ENCODE measurements at regions not wholly inside any gene's neighbourhood (a gene's known extent, or its start where the extent isn't known, plus 50 kb on each side); places are given as distances from the start of the nearest gene placed in this dataset.
"Not testable (repeated sequence)": the region's sequence is repeated elsewhere in the genome, so short reads cannot be mapped to it uniquely, and the experiment has no call there.

DNA sequence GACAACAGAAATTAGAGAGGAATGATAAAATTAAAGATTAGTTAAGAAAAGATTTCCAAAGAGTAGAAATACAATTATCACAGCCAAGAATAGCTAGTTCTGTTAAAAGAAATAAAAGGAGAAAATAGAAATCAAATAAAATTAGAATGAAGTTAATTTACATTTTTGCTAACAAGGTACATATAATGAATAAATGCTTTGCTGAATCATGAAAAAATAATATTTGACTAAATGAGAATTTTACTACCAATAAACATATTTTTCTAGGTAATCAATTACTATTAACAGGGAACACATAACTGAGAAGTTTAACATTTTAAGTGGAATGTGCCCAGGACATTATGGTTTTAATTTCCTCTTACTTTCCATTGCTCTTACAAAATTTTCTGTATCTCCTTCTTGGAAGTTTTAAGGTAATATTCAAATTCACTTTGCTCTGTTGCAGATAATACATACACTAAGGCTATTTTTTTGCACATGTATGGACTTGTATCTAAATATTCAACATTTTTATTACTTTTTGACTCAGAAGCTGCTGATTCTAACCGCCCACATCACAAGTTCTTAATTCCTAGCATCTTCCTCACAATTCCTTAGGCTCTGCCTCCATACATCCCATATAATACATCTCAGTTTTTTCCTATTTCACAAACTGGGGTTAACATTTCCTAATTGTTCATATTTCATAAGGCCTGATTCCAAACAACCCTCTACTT is 870.7 kb upstream of the INTU start:
- no peak for DNase-seq

DNA sequence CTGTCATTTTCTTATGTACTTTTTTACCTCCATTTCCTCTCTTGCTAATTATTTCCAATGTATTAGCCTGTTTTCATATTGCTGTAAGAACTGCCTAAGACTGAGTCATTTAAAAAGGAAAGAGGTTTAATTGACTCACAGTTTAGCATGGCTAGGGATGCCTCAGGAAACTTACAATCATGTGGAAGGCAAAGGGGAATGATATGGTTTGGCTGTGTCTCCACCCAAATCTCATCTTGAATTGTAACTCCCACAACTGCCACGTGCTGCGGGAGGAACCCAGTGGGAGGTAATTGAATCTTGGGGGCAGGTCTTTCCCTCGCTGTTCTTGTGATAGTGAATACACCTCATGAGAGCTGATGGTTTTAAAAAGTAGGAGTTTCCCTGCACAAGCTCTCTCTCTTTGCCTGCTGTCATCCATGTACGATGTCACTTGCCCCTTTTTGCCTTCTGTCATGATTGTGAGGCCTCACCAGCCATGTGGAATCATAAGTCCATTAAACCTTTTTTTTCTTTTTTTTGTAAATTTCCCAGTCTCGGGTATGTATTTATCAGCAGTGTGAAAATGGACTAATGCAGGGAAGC is 870.0 kb upstream of the INTU start:
- no peak for DNase-seq

DNA sequence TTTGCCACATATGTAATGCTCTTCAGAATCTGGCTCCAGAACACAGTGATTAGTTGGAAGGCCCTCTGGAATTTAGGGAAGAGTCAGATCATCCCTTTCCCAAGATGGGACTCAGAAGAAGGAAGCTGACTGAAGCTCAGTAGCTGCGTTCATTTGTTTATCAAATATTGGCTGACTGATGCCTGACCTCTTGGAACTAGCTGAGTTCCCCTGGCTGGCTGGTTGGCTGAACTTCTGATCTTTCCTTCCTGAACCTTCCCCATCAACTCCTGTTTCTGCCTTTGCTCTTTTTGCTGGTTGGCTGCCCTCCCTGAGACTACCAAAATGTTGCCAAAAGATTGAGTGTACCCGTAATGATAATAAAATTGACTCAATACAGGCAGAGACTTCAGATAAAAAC is 866.5 kb upstream of the INTU start:
- no peak for DNase-seq

DNA sequence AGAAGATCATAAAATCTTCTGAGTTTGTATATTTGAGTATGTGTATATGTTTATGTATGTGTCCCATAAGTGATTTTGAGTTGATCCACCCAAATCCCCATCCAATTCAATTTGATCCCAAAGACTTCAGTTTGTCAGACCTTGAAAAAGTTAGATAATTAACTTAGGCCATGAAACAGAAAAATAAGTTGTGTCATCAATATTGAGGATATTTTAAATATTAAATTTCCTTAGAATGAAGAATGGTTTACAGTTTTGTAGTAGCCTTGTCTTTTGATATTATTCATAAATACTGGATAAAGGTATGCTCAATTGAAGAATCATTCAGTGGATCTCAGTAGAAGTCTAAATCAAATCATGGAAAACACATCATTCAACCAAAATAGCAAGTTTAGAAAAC is 864.4 kb upstream of the INTU start:
- DNase-seq = no peak

DNA sequence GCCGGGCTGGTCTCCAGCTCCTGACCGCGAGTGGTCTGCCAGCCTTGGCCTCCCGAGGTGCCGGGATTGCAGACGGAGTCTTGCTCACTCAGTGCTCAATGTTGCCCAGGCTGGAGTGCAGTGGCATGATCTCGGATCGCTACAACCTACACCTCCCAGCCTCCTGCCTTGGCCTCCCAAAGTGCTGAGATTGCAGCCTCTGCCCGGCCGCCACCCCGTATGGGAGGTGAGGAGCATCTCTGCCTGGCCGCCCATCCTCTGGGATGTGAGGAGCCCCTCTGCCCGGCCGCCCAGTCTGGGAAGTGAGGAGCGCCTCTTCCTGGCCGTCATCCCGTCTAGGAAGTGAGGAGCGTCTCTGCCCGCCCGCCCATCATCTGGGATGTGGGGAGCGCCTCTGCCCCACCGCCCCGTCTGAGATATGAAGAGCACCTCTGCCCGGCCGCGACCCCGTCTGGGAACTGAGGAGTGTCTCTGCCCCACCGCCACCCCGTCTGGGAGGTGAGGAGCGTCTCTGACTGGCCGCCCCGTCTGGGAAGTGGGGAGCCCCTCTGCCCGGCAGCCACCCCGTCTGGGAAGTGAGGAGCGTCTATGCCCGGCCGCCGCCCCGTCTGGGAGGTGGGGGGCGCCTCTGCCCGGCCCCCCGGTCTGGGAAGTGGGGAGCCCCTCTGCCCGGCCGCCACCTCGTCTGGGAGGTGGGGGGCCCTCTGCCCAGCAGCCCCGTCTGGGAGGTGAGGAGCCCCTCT is 861.8 kb upstream of the INTU start:
- not testable (repeated sequence) for DNase-seq

DNA sequence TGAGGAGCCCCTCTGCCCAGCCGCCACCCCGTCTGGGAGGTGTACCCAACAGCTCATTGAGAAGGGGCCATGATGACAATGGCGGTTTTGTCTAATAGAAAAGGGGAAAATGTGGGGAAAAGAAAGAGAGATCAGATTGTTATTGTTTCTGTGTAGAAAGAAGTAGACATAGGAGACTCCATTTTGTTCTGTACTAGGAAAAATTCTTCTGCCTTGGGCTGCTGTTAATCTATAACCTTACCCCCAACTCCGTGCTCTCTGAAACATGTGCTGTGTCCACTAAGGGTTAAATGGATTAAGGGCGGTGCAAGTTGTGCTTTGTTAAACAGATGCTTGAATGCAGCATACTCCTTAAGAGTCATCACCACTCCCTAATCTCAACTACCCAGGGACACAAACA is 861.1 kb upstream of the INTU start:
- not testable (repeated sequence) for DNase-seq

DNA sequence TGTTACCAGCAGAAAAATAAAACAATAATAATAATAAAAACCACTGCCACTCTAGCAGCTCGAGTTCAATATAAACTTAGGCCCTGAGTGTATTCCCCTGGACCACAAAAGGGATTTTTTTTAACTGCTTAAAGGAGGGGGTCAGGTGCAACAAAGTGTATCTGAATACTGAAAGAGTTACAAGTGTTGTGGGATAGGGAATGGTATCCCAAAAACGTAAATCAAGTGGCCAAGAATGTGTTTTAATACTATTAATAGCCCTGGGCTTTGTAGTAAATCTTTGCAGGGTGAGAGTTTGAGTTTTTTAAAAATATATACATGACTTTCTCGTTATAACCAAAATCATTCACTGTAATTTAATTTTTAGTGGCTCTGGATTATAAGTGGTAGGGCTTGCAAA is 860.1 kb upstream of the INTU start:
- DNase-seq = no peak

DNA sequence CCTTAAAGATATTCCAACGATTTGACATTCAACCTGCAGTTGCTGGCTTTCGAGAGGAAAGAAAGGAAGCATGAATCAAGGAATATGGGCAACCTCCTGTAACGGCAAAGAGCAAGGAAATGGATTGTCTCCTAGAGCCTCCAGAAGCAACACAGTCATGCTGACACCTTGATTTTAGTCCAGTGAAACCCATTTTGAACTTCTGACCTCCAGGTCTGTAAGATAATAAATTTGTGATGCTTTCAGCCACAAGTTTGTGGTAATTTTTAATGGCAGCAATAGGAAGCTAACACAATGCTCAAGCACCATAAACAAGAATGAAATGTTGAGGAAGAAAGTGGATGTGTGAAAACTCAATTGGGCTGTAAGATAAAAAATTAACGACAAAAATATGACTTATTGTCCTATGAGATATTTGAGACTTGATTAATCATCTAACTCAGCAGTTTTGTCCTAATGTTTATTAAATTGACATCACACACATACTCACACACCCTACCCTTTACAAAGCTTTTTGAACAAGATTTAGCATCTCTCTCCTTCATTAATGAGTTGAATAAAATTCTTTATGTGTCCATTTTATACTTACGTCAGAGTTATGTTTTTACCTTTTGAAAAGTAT is 857.2 kb upstream of the INTU start:
- no peak for DNase-seq

DNA sequence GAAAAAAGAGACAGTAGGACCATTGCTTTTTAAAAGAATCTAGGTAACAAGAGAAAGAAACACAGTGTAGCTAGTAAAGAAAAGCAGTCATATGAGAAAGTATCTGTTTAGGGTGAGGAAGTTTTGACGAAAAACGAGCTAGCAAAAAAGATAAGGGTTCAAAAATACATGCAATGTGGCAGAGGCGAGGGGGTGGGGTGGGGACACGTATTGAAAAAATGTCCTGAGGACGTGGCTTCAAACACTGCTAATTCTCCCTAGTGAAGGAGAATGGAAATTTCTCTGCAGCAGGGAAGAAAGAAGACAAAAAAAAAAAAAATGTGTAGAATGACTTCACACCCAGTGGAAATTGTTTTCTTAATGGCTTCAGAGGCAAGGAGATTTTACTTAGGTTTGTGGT is 856.4 kb upstream of the INTU start:
- no peak for DNase-seq

DNA sequence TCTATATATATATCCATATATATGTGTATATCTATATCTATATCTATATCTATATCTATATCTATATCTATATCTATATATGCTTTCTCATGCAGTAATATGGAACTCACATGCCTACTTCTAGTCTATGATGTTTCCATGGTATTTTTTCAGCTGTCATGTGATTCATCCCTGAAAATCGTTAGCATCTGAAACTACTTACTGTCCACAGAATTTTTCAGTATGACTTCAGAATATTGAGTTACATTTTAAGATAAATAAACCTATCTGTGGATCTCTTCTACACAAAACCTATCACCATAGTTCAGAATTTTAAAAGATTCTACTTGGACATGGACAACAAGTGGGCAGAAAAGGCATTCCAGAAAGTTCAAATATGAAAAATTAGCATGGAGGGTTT is 855.1 kb upstream of the INTU start:
- no peak for DNase-seq

DNA sequence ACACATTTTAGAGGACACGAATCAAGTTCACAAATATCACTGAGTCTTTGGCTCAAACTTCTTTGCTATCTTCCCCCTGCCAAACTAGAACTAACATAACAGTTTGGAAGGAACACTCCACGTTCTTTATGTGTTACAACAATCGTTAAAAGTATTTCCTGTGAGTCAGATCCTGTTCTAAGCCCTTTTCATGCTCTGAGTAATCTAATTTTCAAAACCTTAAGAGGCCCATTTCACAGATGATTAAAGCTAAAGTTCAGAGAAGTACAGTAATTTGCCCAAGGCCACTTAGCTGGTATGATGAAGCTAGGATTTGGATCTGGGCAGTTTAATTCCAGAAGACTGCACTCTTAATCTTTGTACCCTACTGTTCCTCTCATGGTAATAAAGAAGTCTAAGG is 854.4 kb upstream of the INTU start:
- DNase-seq = no peak

DNA sequence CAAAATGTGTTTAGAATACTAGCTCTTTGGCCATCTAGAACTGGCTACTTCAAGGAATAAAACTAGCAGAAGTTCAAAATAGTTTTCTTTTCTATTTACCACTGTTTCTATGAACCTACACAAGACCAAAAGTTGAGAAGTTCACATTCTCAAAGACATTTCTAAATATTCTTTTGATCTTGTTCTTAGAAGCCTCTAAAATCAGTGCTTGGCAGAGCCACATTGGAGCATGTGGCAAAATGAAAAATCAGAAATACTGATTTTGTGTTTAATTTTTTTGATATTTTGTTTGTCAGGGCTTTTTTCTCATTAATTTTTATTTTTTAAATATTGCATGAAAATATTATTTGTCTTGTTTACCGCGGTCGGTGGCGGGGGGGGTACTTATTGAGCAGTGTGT is 853.8 kb upstream of the INTU start:
- no peak for DNase-seq

DNA sequence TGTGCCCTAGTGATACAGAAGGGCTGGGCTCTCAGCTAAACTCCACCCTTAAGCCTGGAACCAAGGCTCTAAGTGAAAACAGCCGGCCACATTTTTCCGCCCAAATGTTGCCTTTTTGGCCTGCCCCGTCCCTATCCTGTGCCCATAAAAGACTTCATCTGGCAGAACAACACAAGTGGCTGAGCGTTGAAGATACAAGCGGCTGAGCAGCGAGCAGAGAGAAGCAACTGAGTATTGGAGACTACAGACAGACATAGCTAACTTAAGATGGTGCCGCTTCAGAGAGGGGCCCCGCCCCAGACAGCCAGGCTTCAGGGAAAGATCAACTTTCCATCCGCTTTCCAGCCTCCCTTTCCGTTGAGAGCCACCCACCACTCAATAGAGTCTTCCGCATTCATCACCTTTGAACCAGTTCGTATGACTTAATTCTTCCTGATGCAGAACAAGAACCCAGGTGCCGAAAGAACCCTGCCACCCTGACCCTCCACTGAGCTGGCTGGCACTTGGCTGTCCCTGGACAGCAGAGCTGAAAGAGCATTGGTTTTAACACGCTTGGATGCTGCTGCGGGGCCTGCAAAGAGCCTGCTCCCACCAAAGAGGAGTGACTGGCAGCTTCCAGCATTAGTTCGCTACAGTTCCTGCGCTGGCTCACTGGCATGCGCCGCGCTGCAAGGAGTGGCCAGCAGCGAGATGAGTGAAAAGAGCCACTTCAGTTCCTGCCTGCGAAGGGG is 853.2 kb upstream of the INTU start:
- DNase-seq = peak; percentile 44 to 65

DNA sequence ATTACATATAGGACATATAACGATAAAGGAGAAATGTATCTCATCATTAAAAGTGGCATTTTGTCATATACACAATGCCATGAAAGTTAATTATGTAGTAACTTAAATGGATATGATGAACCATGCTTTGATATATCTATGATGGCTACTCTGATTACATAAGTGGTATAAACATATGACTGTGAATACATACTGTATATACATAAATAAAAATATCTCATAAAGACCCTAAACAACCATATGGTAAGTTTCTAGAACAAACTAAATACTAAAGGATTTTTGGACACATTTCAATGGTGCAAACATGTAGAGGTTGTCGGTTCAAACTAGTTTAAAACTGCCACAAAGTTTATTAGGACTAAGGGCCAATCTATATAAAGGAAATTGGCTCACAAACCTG is 849.6 kb upstream of the INTU start:
- no peak for DNase-seq

DNA sequence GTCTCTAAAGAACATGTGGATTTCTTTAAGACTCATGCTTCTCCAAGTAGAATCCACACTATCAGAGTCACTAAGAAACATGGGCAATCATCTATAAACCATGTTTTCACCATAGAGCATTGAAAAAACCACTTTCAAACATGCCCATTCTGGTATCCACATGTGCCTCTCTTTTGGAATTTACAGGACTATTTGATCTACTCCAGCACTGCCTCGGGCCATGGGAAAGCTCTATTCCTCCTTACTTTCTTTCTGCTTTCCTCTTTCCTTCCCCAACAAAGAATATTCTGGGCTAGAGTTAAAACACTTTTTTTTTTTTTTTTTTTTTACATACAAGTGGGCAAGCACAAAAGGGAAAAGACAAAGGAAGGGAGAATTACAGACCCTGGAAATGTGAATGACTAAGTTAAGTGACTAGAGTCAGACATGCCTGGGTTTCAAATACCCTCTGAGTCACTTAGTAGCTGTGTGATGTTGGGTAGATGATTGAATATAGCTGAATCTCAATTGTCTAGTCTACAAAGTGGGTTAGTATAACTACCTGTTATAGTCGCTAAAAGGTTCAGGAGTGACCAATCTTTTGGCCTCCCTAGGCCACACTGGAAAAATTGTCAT is 847.7 kb upstream of the INTU start:
- no peak for DNase-seq

DNA sequence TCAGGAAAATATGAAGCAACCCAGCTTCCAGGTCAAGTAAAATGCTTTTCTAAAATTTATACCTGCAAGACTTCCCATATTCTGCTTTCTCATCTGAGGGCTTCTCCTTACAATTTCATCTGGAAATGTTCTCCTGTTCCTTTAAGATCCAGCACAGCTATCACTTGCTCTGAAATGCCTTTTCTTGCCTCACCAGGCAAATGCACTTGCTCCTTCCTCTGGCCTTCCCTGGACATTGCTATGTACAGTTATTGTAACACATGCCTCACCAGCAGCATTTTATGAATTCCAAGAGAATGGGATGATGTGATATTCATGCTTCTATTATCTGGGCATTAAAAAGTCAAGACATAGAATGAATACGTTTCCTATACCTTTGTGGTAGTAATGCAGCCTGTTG is 842.1 kb upstream of the INTU start:
- DNase-seq = no peak

DNA sequence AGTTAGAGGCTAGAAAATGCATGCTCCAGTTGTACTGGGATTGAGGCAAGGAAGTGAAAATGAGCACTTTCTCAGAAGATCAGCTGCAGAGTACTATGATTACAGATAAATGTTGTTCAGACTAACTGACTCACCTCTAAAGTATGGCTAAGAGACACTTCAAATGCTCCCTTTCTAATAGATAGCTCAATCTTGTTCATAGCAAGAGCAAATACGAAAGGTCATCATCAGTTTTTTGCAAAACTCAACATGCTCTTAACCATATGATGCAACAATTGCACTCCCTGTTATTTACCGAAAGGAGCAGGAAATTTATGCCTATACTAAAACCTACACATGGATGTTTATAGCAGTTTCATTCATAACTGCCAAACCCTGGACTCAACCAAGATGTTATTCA is 838.4 kb upstream of the INTU start:
- no peak for DNase-seq

DNA sequence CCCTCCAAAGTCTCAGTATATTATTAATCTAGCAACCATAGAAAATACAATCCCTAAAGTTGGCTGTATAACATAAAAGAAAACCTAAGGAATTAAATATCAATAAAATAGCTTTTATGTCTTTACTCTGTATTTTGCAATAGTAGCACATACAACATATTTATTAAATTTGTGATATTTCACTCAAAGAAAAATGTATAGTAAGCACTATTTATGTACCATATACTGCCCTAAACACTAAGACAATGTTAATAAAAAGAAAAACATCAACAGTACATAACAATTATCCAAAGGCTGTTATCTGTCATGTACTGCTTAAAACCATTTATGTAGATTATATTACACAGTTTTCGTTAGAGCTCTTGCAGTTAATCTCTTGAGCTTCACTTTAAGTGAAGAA is 834.5 kb upstream of the INTU start:
- DNase-seq = no peak

DNA sequence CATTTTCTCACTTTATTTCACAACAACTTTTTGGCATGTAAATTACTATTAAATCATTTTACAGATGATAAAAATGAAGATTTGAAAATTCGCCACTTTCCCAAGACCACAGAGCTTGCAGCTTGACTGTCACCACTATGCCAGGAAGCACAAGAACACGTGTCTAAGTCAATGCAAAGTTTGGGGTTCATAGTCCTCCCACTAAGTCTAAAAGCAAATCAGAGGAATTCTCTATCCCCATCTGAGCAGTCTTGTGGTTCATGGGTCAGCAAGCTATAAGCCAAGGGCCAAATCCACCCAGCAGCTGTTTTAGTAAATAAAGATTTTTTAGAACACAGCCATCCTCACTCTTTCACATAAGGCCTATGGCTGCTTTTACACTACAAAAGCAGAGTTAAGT is 833.3 kb upstream of the INTU start:
- no peak for DNase-seq

DNA sequence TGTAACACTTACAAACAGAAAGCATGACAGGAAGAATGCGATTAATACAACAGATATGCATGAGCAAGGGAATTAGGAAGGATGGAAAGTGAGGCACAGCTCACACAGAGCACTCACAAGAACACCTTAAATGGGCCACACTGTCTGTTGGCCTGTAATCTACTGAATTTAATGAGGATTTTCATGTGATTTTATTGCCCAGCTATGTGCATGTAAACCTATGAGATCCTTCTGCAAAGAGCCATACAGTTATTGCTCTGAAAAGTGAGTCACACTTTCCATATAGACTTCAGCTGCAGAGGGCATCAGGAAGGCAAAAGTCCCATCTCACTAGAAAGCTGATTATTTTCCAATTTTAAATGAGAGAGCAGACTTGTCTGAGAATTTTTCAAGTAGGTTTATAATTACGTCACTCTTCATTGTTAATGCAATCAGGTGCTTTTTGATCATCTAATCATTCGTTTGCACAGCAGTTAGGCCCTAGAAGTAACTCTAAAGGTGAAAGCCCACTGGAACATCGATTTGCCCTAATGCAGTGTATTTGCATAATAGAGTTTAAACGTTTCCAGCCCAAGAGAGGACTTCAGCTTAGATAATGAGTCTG is 832.7 kb upstream of the INTU start:
- no peak for DNase-seq

DNA sequence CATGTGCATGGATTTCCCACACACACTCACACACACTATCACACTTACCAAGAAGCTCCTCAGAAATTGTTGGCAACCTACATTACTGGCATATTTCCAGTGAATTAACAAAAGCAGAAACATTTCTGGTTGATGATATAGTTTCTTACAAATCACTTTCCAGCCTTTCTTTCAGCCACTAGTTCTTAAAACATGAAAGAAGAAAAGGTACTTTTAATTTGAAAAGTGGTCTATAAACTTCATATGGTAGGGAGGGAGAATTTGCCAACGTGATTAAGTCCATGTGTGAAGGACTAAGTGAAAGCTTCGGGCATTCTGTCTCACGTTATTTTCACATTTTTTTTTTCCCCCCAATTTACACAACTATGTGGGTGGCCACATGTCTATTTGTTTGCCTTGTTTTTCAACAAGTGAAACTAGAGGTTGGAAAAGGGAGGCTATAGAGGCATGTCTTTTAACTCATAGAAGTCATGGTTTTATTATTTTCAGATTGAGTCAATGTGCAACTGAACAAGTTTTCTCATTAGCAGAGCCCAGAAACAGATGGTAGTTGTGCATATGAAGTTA is 832.1 kb upstream of the INTU start:
- no peak for DNase-seq

DNA sequence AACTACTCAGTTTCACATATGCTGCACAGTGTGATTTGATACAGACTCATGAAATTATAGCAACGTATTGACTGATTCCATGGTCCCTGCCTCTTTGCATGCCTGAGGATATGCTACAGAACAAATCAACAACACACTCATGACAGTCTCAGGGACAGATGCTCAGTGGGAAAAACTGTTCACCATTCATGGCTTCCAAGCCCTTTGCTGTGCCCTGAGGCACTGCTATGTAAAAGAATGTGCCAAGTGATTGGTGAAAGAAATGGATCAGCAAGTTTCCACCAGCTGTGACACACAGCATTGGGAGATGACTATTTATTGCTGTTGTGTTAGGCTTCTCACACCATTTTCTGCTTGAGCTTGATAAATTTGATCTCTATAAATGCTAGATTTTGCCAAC is 825.6 kb upstream of the INTU start:
- no peak for DNase-seq
